Hippocampal formation (tissue), 2 donors: ENCODE measurements at regions not wholly inside any gene's neighbourhood (a gene's known extent, or its start where the extent isn't known, plus 50 kb on each side); places are given as distances from the start of the nearest gene placed in this dataset.

Experiments used
- DNase-seq, 2 donors: peaks; one replicate each; lab custom pipeline; 2025; lab: John Stamatoyannopoulos, UW

DNA sequence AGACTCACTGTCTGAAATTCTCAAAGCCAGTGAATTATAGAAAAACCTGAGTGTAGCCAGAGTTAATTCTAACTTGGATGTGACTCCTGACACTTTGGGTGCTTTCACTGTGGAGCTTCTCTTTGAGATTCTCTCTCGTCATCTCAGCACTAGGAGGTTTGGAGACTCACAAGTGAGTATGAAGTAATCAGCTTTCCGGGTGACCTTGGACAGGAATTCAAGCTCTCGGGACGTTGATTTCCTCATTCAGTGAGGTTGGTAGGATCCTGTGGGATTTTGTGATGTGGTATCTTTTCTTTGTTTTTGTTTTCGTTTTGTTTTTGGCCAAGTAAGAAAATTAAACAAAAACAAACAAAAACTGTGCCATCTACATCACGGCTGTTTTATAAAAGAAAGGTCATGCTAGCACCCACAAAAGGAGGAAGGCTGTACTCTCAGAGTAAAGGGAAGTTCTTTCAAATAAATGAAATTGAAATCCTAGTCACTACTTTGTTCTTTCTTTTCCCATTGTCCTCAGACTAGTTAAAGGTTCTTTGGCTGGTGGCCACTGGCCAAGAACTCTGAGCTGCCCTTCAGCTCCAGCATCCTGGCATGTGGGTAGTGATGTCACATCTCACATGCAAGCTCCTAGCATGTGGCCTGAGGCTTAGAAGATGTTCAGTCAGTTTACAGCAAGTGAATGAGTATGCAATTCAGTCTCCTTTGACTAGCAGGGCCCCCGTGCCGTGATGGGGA lies 263.3 kb upstream of the TPM1 start:
- no peak for DNase-seq

DNA sequence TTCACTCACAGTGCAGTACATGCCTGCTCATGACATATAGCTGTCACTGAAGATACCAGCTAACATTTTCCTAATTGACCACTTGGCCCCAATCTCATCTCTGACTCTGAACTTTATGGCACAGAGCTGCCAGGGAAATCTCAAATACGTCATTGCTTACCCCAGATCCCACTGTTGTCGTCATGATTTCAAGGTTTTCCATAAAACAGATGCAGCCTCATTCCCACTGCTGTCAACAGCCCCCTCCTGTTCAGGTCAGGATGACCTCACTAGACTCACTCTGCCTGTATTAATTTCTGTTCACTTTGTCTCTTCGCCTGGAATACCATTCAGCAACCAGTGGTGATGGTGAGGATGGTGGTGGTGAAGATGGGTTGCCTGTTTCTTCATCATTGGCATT lies 262.6 kb upstream of the TPM1 start:
- DNase-seq: no peak

DNA sequence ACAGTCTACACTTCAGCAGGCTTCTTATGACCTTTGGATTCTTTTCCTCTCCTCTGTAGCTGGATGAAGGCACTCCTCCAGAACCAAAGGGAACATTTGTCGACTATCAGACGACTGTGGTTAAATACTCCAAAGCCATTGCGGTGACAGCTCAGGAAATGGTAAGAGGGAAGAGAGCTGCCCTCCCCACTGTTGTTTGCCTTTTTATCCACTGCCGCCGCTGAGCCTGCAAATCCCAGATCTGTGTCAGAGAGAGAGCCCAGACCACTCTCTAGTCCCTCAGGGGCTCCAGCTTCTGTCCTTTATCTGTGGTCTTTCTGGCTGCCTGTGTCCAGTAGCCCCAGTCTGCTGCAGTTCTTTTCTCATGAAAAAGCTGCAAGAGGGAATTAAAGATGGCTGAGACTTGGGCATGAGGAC lies 261.5 kb upstream of the TPM1 start:
- DNase-seq: no peak

DNA sequence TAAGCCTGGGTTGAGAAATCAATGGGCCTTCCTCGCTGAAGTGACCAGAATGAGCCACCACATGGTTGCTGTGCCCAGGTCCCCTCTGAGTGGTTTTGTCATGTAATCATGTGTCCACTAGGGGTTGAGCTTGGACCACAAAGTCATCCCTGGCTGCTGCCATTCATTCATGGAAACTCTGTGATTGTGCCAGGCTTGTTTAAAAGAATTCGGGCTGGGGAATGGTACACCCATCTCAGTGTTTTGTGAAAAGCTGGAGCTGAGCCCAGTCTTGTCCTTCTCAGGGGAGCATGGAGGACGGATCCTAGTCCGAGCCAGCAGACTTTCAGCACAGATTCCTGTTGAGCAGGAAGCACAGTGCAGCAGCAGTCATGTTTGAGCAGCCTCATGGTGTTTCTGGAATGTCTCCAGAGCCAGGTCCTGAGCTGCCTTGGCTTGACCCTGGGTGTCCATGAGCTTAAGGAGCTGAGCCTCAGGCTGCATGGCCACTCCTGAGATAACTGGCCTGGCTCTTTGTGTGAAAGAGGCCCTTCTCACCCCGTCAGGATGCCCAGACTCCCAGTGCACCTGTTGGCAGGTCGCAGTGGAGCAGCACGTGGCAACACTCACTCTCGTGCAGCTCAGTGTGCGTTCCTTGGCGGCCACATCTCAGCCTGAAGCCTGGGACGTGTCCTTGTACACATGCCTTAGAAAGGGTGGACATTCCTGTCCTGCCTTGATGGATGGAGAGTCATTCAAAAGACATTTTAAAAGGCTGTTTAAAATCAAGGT lies 260.3 kb upstream of the TPM1 start:
- DNase-seq: peak; percentile 59 to 81

DNA sequence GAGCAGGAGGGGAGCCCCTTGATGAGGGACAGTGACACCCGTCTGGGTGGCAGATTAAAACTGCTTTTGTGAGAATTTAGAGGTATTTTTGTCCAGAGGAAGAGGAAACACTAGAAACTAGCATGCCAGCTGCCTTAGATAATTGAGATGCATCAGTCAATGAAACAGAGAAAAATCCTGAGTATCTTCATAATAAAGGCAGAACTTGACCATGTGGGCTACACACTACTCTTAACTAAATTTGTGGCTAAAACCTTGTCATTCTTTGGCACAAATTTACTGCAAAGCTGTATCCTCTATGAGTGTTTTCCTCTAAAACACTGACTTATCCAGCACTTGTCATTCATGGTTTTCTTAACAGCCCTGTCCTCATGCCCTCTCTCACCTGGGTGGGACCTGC lies 259.7 kb upstream of the TPM1 start:
- DNase-seq: no peak

DNA sequence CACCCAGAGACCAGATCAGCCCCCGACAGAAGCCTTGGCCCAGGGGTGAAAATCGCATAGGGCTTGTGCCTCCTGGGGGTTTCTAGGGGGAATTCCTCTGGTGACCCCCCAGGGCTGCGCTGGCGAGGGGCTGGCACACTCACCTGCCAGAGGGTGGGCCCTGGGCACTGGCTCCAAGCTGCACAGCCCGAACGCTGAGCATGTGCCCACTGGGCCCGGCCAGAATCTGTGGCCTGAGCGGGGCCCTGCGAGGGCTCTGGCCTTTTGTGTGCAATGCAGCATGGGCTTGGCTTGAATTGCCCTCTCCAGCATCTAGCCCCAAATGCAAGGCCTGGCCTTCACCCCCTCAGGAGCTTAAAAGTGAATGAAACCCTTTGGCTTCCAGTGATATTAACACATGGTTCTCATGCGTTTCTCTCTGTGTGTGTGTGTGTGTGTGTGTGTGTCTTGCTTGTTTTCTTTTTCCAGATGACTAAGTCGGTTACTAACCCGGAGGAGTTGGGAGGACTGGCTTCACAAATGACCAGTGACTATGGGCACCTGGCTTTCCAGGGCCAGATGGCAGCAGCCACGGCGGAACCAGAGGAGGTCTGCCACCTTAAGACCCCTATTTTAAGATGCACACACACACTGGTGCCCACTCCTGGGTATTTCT lies 259.1 kb upstream of the TPM1 start:
- no peak for DNase-seq

DNA sequence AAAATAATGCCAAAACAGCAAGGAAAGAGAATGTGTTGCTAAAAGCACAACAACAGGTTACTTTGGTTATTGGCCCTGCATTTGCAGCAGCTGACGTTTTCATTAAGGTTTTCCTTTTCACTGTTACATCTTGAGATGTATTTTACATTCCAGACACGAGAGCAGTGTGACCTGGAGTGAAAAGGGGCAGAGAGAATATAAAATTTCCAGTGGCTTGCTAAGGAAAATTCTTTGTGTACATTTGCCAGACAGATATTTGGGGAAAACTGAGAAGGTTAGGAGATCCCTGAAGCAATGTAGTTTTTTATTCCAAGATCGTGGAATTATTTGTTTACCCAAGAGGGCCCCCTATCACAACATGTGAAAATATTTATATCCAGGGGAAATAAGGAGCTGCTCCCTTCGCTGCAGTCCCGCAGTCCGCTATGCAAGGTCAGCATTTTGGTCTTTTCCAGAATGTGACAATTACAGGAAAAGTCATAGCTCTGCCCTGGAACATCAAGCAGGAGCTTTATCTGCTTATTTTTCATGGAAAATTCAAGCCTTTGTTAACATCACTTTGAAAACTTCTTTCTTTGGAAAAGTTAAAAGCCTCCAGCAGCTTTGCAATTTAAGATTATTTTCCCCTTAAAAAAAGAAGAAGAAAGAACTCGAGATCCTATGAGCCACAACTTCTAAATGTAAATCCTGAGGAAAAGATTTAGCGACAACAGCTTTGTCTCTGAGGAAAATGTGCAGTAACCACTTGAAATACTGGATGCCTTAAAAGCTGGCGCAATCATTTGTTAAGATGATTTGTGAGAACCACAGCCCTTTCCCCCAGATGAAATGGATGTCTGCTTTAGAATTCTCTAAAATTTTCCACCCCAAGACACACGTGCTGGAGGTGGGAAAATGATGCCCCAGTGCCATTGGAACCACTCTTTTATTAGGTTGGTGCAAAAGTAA lies 256.4 kb upstream of the TPM1 start:
- DNase-seq: no peak

DNA sequence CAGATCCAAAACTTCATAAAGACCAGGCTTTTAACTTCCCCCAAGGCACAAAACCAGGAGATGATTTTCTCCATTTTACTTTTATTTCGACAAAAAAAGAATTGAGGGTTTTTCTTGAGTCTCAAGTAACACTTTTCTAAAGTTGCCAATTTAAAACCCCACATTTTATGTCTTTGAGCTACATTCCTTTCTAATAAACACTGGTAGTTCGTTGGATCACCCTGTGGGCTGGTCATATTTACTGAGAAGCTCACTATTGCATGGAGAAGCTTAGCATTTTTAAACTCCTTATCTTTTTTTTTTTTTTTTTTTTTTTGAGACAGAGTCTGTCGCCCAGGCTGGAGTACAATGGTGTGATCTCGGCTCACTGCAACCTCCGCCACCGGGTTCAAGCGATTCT lies 255.1 kb upstream of the TPM1 start:
- no peak for DNase-seq

DNA sequence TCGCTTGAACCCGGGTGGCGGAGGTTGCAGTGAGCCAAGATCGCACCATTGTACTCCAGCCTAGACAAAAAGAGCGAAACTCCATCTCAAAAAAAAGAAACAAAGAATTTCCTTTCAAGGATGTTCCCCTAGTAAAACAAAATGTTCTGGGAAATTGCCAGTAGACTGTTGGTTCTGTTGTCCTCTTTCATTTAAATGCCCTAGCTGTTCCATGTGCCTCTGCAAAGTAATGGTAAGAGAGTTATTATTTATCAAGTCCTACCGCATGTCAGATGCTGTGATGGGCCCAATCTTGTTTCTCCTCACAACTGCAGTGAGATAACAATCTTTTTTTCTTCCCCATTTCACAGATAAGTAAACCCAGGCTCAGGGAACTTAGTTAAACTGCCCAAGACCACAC lies 254.3 kb upstream of the TPM1 start:
- no peak for DNase-seq

DNA sequence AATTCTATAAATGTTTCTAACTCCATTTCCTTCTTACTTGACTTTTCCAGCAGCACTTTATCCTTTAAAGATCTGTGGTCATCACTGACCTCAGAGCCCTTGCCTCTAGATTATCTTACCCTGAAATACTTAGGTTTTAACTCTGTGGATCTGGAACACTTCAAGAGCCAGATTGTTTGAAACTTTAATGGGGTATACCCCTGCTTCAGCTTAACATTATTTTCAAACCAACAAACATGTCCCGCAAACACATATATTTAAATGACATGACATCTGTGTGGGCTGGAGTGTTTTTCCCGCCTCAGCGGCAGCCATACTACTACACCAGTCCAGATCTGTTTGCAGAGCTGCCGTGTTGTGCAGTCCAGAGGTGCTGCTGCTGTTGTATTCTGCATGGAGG lies 252.0 kb upstream of the TPM1 start:
- no peak for DNase-seq

DNA sequence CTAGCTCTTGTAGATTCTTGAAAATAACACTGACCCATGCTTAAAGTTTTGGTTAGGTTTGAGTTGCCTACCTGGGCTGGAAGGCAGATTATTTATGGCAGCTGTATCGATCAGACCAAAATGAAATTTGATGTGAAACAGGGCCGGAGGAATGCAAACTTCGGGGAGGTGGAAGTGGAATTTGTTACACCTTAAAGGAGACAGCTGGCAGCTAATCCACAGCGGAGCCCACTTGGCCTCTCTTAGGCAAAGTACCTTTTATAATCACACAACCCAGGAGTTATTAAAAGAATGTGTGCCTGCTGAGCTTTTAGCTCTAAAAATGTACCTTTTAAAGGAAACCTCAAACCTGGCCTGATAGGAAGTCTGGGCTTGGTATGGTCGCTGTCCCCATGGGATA lies 250.9 kb upstream of the TPM1 start:
- no peak for DNase-seq

DNA sequence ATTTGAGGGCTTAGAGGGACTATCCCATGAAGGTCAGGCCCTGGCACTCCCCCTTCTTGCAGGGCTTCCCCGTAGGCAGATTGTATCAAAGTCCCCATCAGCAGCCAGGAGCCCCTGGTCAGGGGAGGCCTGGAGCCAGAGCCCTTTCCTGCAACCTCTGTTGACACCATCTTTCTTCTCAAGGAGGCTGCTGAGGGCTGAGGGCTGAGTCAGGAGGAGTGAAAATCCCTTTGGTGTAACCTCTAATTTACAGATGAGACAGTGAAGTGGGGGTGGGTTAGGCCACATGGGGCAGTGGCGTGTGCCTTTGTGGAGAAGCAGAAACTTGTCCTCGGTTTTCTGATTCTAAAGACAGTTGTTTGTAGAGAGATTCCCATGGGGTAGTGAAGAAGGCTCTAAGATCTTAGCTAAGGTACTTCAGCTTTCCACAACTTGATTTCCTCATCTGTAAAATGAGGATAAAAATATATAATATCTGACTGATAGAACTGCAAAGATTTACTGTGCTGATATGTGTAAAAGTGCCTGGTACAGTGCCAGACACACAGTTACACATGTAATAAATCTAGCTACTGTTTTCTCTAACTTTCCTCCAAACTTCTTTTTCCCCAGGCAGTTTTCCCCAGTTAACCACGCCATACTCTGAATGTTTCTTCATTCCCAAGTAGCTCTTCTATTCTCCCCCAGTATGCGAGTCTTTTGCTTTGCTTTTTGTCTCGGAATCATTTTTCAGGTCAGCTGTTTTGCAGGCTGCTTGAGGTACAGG lies 249.4 kb upstream of the TPM1 start:
- no peak for DNase-seq

DNA sequence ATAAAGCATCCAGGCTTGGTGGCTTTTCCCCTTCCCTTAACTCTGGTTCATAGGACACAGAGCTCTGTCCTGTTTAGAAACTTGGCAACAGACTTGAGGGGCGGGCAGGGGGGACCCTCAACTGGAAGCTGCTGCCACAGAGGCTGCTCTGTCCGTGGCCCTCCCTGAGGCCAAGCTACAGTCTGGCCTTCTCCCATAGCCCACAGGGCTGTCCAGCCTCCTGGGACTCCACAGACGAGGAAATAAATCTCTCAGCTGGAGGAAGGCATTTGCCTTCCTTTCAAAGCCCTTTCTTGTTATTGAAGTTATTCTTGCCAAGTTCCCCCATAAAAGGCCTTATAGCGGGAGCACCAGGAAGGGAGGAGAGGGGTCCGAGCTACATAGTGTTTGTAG lies 248.8 kb upstream of the TPM1 start:
- DNase-seq: no peak

DNA sequence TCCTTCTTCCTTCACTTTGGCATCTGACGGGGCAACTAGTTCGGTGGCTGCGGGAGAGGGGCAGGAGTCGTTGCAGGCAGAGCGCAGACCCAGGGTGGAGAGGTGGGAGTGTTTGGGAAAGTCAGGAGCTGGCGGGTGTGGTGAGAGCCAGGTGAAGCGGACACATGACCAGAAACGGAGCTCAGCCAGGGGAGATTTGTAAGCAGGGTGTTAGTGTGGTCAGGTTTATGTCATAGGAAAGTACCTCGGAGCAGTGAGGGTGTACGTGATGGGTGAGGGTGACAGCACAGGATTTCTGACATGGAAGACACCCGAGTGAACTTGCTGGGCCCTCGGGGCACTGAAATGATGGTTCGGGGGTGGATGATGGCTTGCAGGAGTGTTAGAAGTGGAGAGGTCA lies 247.4 kb upstream of the TPM1 start:
- no peak for DNase-seq

DNA sequence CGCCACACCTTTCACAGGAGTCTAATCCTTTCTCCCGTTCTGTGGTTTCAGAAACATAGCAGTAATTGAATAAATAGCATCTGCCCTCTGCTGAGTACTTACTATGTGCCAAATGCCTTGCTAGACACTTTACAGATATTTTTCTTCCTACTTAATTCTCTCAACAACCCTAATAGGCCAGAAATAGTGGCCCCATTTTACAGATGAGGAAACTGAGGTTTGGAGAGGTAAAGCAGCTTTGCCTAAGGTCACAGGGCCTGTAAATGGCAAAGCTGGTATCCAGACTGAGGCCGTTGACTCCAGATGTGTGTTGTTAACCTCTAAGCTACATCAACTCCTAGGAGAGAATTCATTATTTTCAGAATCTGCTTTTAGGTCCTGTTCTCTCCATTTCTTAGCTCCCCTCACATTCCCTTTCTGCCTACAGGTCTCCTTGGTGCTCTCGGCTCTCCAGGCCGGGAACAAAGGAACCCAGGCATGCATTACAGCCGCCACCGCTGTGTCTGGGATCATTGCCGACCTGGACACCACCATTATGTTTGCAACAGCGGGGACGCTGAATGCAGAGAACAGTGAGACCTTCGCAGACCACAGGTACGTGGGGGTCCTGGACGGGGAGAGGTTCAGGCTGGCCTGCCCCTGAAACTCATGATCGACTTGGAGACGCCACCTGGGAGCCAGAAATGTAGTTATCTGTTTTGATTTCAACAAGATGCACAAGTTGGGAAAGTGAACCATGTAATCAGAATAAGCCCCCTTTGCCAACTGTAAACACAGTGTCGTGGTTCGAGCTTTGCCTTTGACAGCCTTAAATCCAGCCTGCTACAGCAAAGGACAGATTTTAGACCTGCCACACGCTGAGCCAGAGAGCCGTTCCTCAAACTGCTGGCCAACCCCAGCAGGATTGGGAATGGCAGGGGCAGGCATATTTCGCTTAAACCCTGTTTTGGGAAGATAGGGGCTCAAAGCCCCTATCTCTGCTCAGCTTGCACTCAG lies 246.5 kb upstream of the TPM1 start:
- DNase-seq: no peak

DNA sequence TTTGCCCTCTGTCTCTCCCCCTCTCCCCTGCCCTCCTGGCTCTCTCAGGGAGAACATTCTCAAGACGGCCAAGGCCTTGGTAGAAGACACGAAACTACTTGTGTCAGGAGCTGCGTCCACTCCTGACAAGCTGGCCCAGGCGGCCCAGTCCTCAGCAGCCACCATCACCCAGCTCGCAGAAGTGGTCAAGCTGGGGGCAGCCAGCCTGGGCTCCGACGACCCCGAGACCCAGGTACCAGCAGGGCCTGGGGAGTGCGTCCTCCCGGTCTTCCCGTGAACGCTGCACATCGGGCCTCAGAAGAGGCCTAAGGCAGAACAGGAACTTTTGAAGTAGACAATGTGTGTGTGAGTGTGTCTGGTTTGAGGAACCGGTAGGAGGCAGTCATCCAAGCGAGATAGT lies 245.4 kb upstream of the TPM1 start:
- no peak for DNase-seq

DNA sequence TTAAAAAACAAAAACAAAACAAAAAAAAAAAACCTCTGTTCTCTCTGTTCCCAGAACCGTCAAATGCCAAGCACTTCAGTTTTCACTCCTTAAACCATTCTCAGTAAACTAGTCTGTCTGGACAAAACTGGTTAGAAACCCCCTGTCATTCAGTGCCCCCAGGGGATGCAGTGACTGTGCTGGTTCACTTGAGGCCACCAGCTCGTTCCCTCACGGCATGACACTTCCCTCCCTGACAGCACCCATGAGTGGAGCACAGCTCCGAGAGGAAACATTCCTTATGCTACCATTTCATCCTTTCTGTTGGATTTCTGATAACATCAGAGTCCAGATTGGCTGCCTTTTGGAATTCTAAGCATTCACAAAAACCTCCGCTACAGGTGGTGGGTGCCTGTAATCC lies 244.0 kb upstream of the TPM1 start:
- DNase-seq: no peak

DNA sequence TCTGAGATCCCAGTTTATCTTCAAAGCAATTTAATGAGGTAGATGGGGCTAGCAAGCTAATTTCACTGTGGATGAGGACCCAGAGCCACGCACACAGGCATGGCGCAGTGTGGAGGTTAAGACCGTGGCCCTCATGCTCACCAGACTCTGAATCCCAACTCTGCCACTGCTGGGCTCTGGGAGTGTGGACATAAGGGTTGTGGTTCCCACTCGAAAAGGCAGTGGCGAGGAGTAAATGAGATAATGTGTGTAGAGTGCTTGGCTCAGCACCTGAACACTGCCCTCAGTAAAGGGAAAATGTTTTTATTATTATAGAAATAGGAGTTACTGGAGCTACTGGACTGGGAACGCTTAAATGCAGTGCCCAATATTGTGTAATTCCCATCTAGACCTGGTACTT lies 243.5 kb upstream of the TPM1 start:
- no peak for DNase-seq

DNA sequence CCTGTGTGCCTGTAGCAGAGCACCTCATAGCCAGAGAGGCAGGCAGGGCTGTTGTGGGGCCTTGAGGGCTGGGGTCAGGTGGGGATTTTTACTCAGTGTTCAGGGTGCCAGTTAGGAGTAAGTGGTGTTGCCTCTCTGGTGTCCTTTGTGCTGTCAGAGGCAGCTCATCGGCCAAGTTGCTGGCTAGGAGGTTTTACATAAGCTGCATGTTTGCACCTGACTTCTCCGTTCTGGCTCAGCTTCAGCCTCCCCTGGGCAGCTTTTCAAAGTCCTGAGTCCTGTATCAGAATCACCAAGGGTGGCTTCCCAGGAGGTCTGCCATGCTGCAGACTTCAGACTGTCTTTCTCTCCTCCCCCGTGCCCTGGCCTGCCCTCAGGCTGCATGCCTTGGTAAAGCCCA lies 242.6 kb upstream of the TPM1 start:
- no peak for DNase-seq

DNA sequence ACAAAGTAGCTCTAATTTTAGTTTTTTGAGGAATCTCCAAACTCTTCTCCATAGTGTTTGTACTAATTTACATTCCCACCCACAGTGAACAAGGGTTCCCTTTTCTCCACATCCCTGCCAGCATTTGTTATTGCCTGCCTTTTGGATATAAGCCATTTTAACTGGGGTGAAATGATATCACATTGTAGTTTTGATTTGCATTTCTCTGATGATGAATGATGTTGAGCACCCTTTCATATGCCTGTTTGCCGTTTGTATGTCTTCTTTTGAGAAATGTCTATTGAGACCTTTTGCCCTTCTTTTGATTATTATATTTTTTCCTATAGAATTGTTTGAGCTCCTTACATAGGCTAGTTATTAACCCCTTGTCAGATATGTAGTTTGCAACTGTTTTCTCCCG lies 239.9 kb upstream of the TPM1 start:
- DNase-seq: no peak
